Mesothelial cell of epicardium (in vitro differentiated cells): ENCODE measurements at regions not wholly inside any gene's neighbourhood (a gene's known extent, or its start where the extent isn't known, plus 50 kb on each side); places are given as distances from the start of the nearest gene placed in this dataset.
A peak's percentile ranks its signal among the peaks of the same experiment; 100 is the strongest.

ENCODE experiments used
- DNase-seq, 2 experiments: peaks; one replicate each; pipeline ENCODE4 v3.0.0; 2021; ENCODE audit warnings: low spot score in 2 of 2; ENCODE audit not compliant: unreplicated experiment in 2 of 2
- H3K27ac Mint-ChIP-seq: 2 replicates; pipeline ENCODE4 v1.8.0; 2021; ENCODE audit warnings: mixed read lengths
- H3K27me3 Mint-ChIP-seq: 2 replicates; pipeline ENCODE4 v1.8.0; 2021; ENCODE audit warnings: low read depth, mixed read lengths
- H3K36me3 Mint-ChIP-seq: 2 replicates; pipeline ENCODE4 v1.8.0; 2021; ENCODE audit warnings: mixed read lengths
- H3K4me1 Mint-ChIP-seq: 2 replicates; pipeline ENCODE4 v1.8.0; 2021; ENCODE audit warnings: mixed read lengths
- H3K4me3 Mint-ChIP-seq: 2 replicates; pipeline ENCODE4 v1.8.0; 2021; ENCODE audit warnings: mild to moderate bottlenecking, moderate library complexity, mixed read lengths
- H3K9me3 Mint-ChIP-seq: 2 replicates; pipeline ENCODE4 v1.8.0; 2021; ENCODE audit warnings: mixed read lengths
- CTCF ChIP-seq: fragments of 200-600 bp; sonication (generic); IDR thresholded peaks from one replicate; pipeline ENCODE4 v1.5.0; 2021; ENCODE audit warnings: antibody characterized with exemption; ENCODE audit not compliant: unreplicated experiment

GRCh38 chr15:94607176-94607654 lies 375.9 kb downstream of the MCTP2 start:
- peaks cover 25% of the 10 kb centered on the region for H3K4me1 Mint-ChIP-seq
- DNase-seq: no peak
- TF ChIP-seq CTCF: no peak
- no peaks in the 10 kb centered on the region for H3K27me3 Mint-ChIP-seq
- H3K9me3 Mint-ChIP-seq: no peaks in the 10 kb centered on the region
- H3K36me3 Mint-ChIP-seq: no peaks in the 10 kb centered on the region
- H3K4me3 Mint-ChIP-seq: no peak overlapping the region
- H3K27ac Mint-ChIP-seq: peak overlapping the region; percentile 40

- Mint-ChIP-seq H3K27ac (no peak overlapping the region), H3K4me3 (no peak overlapping the region), H3K4me1 (peaks cover 7% of the 10 kb centered on the region), H3K9me3 (no peaks in the 10 kb centered on the region), H3K36me3 (no peaks in the 10 kb centered on the region), H3K27me3 (peaks cover 5% of the 10 kb centered on the region)
- no peak for DNase-seq
- TF ChIP-seq CTCF: no peak
Observed at GRCh38 chr15:94610069-94610468, 378.7 kb downstream of the MCTP2 start.

GRCh38 chr15:94610485-94610884 lies 379.1 kb downstream of the MCTP2 start:
- TF ChIP-seq CTCF: no peak

GRCh38 chr15:94611656-94612055 lies 380.3 kb downstream of the MCTP2 start:
- H3K9me3 Mint-ChIP-seq: peaks cover 7% of the 10 kb centered on the region
- TF ChIP-seq CTCF: no peak
- peaks cover 6% of the 10 kb centered on the region for H3K4me1 Mint-ChIP-seq
- H3K27me3 Mint-ChIP-seq: peaks cover 5% of the 10 kb centered on the region
- H3K27ac Mint-ChIP-seq: no peak overlapping the region
- no peak for DNase-seq
- H3K36me3 Mint-ChIP-seq: no peaks in the 10 kb centered on the region
- no peak overlapping the region for H3K4me3 Mint-ChIP-seq

More at GRCh38 chr15:94610485-94610884, 379.1 kb downstream of the MCTP2 start:
- Mint-ChIP-seq H3K36me3 (no peaks in the 10 kb centered on the region), H3K4me3 (no peak overlapping the region), H3K27me3 (peaks cover 5% of the 10 kb centered on the region), H3K9me3 (peaks cover 2% of the 10 kb centered on the region), H3K27ac (no peak overlapping the region), H3K4me1 (peaks cover 6% of the 10 kb centered on the region)
- no peak for DNase-seq

- H3K9me3 Mint-ChIP-seq: peaks cover 8% of the 10 kb centered on the region
- H3K27ac Mint-ChIP-seq: no peak overlapping the region
- no peak for DNase-seq
- H3K4me1 Mint-ChIP-seq: no peaks in the 10 kb centered on the region
- peaks cover 5% of the 10 kb centered on the region for H3K27me3 Mint-ChIP-seq
- no peak for TF ChIP-seq CTCF
- H3K36me3 Mint-ChIP-seq: no peaks in the 10 kb centered on the region
- H3K4me3 Mint-ChIP-seq: no peak overlapping the region
Observed at GRCh38 chr15:94615688-94616087, 384.3 kb downstream of the MCTP2 start.

GRCh38 chr15:94620632-94621031 lies 389.3 kb downstream of the MCTP2 start:
- Mint-ChIP-seq H3K4me1 (no peaks in the 10 kb centered on the region), H3K4me3 (no peak overlapping the region), H3K27ac (no peak overlapping the region), H3K36me3 (no peaks in the 10 kb centered on the region), H3K9me3 (peaks cover 4% of the 10 kb centered on the region), H3K27me3 (no peaks in the 10 kb centered on the region)
- TF ChIP-seq CTCF: no peak
- no peak for DNase-seq
